Endodermal cell (in vitro differentiated cells): ENCODE measurements at regions not wholly inside any gene's neighbourhood (a gene's known extent, or its start where the extent isn't known, plus 50 kb on each side); places are given as distances from the start of the nearest gene placed in this dataset.

ENCODE experiments used
- DNase-seq: peaks from one replicate; pipeline ENCODE4 v3.0.0-alpha.2; 2017
- H3K27ac ChIP-seq: 2 replicates; pipeline ENCODE4 v1.5.1; 2013; ENCODE audit warnings: mild to moderate bottlenecking, low read depth, low read length, moderate library complexity
- H3K27me3 ChIP-seq: 2 replicates; pipeline ENCODE4 v1.6.1; 2013; ENCODE audit warnings: mild to moderate bottlenecking, low read length, moderate library complexity; ENCODE audit not compliant: insufficient read depth, control insufficient read depth, poor library complexity, severe bottlenecking
- H3K36me3 ChIP-seq: 2 replicates; pipeline ENCODE4 v1.7.0; 2013; ENCODE audit warnings: mild to moderate bottlenecking, low read length, moderate library complexity; ENCODE audit not compliant: control insufficient read depth, insufficient read depth
- H3K4me1 ChIP-seq: one replicate; pipeline ENCODE4 v1.7.0; 2013; ENCODE audit warnings: low read length; ENCODE audit not compliant: control insufficient read depth, insufficient read depth
- H3K4me3 ChIP-seq: 2 replicates; pipeline ENCODE4 v1.5.1; 2013; ENCODE audit warnings: mild to moderate bottlenecking, low read length, moderate library complexity
- H3K9ac ChIP-seq: 2 replicates; pipeline ENCODE4 v1.6.1; 2013; ENCODE audit warnings: mild to moderate bottlenecking, low read length, moderate library complexity; ENCODE audit not compliant: poor library complexity, severe bottlenecking; ENCODE audit errors: extremely low read depth
- H3K9me3 ChIP-seq: 2 replicates; pipeline ENCODE4 v1.6.1; 2013; ENCODE audit warnings: mild to moderate bottlenecking, low read length, moderate library complexity; ENCODE audit not compliant: control insufficient read depth
- H3K27ac Mint-ChIP-seq: 2 replicates; pipeline ENCODE4 v1.8.0; 2020; ENCODE audit warnings: mixed read lengths
- H3K27me3 Mint-ChIP-seq: 2 replicates; pipeline ENCODE4 v1.8.0; 2021; ENCODE audit warnings: mild to moderate bottlenecking, mixed read lengths; ENCODE audit not compliant: insufficient read depth
- H3K36me3 Mint-ChIP-seq: 2 replicates; pipeline ENCODE4 v1.8.0; 2020; ENCODE audit warnings: low read depth, mixed read lengths
- H3K4me1 Mint-ChIP-seq: 2 replicates; pipeline ENCODE4 v1.8.0; 2020; ENCODE audit warnings: mixed read lengths
- H3K4me3 Mint-ChIP-seq: 2 replicates; pipeline ENCODE4 v1.8.0; 2020; ENCODE audit warnings: mild to moderate bottlenecking, moderate library complexity, mixed read lengths
- H3K9me3 Mint-ChIP-seq: 2 replicates; pipeline ENCODE4 v1.8.0; 2020; ENCODE audit warnings: mild to moderate bottlenecking, mixed read lengths
- WGBS, 2 experiments: methylation state at CpG; one replicate each; pipeline versions ENCODE4 v1.1.5 to v1.1.7; 2013; ENCODE audit warnings: missing lambda C conversion rate in 2 of 2, mixed read lengths in 1 of 2; ENCODE audit not compliant: insufficient coverage in 1 of 2, insufficient read length in 1 of 2; 5-methylcytosine and 5-hydroxymethylcytosine counted together
- TF ChIP-seq, protein P1 (sequence below): fragments of 200-600 bp; sonication (generic); conservative IDR thresholded peaks from 2 replicates; pipeline ENCODE4 v1.5.0; 2021; ENCODE audit warnings: antibody characterized with exemption, mild to moderate bottlenecking

DNA sequence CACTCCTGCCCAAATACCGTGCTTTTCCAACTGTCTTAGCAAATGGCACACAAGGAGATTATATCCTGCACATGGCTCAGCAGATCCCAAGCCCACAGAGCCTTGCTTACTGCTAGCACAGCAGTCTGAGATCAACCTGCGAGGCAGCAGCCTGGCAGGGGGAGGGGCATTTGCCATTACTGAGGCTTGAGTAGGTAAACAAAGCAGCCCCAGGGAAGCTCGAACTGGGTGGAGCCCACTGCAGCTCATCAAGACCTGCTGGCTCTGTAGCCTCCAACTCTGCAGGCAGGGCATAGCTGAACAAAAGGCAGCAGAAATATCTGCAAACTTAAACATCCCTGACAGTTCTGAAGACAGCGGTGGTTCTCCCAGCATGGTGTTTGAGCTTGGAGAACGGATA lies 70.1 kb upstream of the PTBP2 start:
- Mint-ChIP-seq H3K36me3 (no peaks in the 10 kb centered on the region), H3K9me3 (peaks cover 34% of the 10 kb centered on the region), H3K4me1 (no peaks in the 10 kb centered on the region), H3K4me3 (no peak overlapping the region), H3K27ac (no peak overlapping the region), H3K27me3 (no peaks in the 10 kb centered on the region)
- WGBS, 2 experiments, result 80 to 88% methylated on average over 5 of the region's 5 CpGs
- H3K9me3 ChIP-seq, result peaks cover 11% of the 10 kb centered on the region
- H3K4me3 ChIP-seq, result peak overlapping the region; percentile 19
- no peak overlapping the region for H3K27ac ChIP-seq
- no peak overlapping the region for H3K9ac ChIP-seq
- H3K4me1 ChIP-seq, result no peaks in the 10 kb centered on the region
- DNase-seq, result peak; percentile 74
- no peaks in the 10 kb centered on the region for H3K27me3 ChIP-seq
- no peaks in the 10 kb centered on the region for H3K36me3 ChIP-seq
- TF ChIP-seq, protein P1, sequence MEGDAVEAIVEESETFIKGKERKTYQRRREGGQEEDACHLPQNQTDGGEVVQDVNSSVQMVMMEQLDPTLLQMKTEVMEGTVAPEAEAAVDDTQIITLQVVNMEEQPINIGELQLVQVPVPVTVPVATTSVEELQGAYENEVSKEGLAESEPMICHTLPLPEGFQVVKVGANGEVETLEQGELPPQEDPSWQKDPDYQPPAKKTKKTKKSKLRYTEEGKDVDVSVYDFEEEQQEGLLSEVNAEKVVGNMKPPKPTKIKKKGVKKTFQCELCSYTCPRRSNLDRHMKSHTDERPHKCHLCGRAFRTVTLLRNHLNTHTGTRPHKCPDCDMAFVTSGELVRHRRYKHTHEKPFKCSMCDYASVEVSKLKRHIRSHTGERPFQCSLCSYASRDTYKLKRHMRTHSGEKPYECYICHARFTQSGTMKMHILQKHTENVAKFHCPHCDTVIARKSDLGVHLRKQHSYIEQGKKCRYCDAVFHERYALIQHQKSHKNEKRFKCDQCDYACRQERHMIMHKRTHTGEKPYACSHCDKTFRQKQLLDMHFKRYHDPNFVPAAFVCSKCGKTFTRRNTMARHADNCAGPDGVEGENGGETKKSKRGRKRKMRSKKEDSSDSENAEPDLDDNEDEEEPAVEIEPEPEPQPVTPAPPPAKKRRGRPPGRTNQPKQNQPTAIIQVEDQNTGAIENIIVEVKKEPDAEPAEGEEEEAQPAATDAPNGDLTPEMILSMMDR, result no peak

DNA sequence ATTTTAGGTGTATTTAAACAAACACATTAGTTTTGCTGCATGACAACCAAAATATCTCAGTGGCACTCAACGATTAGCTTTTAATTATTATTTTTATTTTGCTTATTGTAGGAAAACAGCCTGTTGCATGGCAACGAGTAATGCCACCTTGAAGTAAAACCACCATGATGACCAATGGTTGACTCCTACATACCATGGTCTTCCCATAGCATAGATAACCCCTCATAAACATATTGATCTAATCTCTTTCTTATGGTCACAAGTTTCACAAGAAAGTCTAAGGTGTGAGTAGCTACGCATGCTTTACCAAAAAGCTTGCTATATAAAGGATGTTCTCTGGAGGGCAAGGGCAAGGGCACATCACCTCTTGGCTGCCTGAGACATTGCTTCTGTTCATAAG lies 61.5 kb upstream of the PTBP2 start:
- H3K36me3 Mint-ChIP-seq, result peaks cover 2% of the 10 kb centered on the region
- no peaks in the 10 kb centered on the region for H3K4me1 ChIP-seq
- H3K27me3 ChIP-seq, result no peaks in the 10 kb centered on the region
- H3K27ac ChIP-seq, result no peak overlapping the region
- TF ChIP-seq, protein P1, result no peak
- no peak overlapping the region for H3K4me3 Mint-ChIP-seq
- DNase-seq, result no peak
- 82% methylated on average over 3 of the region's 3 CpGs; no CpG with 5 or more reads in 1 of the 2 experiments for WGBS, 2 experiments
- H3K9me3 ChIP-seq, result peaks cover 4% of the 10 kb centered on the region
- peaks cover 54% of the 10 kb centered on the region for H3K9me3 Mint-ChIP-seq
- H3K27me3 Mint-ChIP-seq, result no peaks in the 10 kb centered on the region
- no peak overlapping the region for H3K9ac ChIP-seq
- no peaks in the 10 kb centered on the region for H3K36me3 ChIP-seq
- no peaks in the 10 kb centered on the region for H3K4me1 Mint-ChIP-seq
- H3K4me3 ChIP-seq, result no peak overlapping the region
- H3K27ac Mint-ChIP-seq, result no peak overlapping the region

DNA sequence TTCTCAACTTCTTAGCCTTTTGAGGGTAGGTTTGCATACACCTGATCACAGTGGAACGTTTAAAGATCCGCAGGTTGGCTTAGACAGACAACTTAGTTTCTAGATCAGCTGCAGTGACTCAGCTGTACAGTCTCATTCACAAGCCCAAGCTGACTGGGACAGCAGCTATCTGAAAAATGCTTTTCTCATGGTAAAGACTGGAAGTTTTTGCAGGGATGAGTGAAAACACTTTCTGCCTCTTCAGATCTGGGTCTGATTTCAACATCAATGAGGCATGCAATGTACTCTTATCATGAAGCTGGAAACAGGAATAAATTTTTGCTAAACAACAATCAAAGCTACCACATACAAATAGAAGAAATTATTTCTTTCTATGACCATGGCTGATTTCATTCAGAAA lies 61.1 kb upstream of the PTBP2 start:
- no peak overlapping the region for H3K27ac ChIP-seq
- Mint-ChIP-seq H3K4me3 (no peak overlapping the region), H3K9me3 (peaks cover 49% of the 10 kb centered on the region), H3K4me1 (no peaks in the 10 kb centered on the region), H3K27ac (no peak overlapping the region), H3K27me3 (no peaks in the 10 kb centered on the region), H3K36me3 (peaks cover 2% of the 10 kb centered on the region)
- no peak overlapping the region for H3K9ac ChIP-seq
- no peaks in the 10 kb centered on the region for H3K36me3 ChIP-seq
- no peak overlapping the region for H3K4me3 ChIP-seq
- H3K4me1 ChIP-seq, result no peaks in the 10 kb centered on the region
- DNase-seq, result no peak
- H3K9me3 ChIP-seq, result peaks cover 4% of the 10 kb centered on the region
- no peaks in the 10 kb centered on the region for H3K27me3 ChIP-seq
- WGBS, 2 experiments, result 95 to 100% methylated on average over 2 of the region's 2 CpGs
- TF ChIP-seq, protein P1, result no peak
